Mucosa of descending colon (tissue), 3 donors: ENCODE measurements at regions not wholly inside any gene's neighbourhood (a gene's known extent, or its start where the extent isn't known, plus 50 kb on each side); places are given as distances from the start of the nearest gene placed in this dataset.

Experiments used
- ATAC-seq: fragments of 200-7000 bp; cut with Tn5 transposase; one replicate; pipeline ENCODE4 v1.9.1; 2020; ENCODE audit warnings: mild to moderate bottlenecking, moderate library complexity
- DNase-seq, 3 donors: peaks; one replicate each; pipeline ENCODE4 v3.0.0-alpha.2; 2020
- H3K36me3 ChIP-seq: fragments of 200-600 bp; one replicate; pipeline ENCODE4 v1.8.0; 2021; ENCODE audit warnings: low read depth, mild to moderate bottlenecking
- H3K4me1 ChIP-seq: fragments of 200-600 bp; one replicate; pipeline ENCODE4 v1.8.0; 2021; ENCODE audit warnings: low read depth, mild to moderate bottlenecking
- H3K4me3 ChIP-seq: fragments of 200-600 bp; one replicate; pipeline ENCODE4 v1.8.0; 2021; ENCODE audit warnings: mild to moderate bottlenecking
- H3K9me3 ChIP-seq: fragments of 200-600 bp; one replicate; pipeline ENCODE4 v1.8.0; 2021; ENCODE audit warnings: mild to moderate bottlenecking
- intact Hi-C, 2 donors: fragments of 100-400 bp; cut with DNase I in 1 of 2; cut with micrococcal nuclease in 1 of 2; formaldehyde crosslinking; loops; one replicate each; pipeline versions ENCODE4 v1.11.0 to v1.11.1; 2022; cut with DNase I, micrococcal nuclease
- TF ChIP-seq, protein P1 (sequence below): fragments of 200-600 bp; IDR thresholded peaks from one replicate; pipeline ENCODE4 v1.8.0; 2022; ENCODE audit warnings: antibody characterized with exemption, mild to moderate bottlenecking
- donor health status: DM: no; HTN: no; CAD: no; lungs with moderate emphysema.
- donor health status: DM: no; HTN: no; CAD: no.
- donor health status: DM: no; HTN: yes; CAD: no.

- no peaks in the 10 kb centered on the region for H3K36me3 ChIP-seq
- DNase-seq, result no peak
- no peaks in the 10 kb centered on the region for H3K4me1 ChIP-seq
- intact Hi-C loops, result no loop called here
- no peak overlapping the region for H3K4me3 ChIP-seq
- TF ChIP-seq, protein P1, sequence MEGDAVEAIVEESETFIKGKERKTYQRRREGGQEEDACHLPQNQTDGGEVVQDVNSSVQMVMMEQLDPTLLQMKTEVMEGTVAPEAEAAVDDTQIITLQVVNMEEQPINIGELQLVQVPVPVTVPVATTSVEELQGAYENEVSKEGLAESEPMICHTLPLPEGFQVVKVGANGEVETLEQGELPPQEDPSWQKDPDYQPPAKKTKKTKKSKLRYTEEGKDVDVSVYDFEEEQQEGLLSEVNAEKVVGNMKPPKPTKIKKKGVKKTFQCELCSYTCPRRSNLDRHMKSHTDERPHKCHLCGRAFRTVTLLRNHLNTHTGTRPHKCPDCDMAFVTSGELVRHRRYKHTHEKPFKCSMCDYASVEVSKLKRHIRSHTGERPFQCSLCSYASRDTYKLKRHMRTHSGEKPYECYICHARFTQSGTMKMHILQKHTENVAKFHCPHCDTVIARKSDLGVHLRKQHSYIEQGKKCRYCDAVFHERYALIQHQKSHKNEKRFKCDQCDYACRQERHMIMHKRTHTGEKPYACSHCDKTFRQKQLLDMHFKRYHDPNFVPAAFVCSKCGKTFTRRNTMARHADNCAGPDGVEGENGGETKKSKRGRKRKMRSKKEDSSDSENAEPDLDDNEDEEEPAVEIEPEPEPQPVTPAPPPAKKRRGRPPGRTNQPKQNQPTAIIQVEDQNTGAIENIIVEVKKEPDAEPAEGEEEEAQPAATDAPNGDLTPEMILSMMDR, result no peak
- no peak for ATAC-seq
- H3K9me3 ChIP-seq, result peaks cover 6% of the 10 kb centered on the region
Observed at GRCh38 chr20:56989516-56989915, 276.9 kb downstream of the BMP7 start.

DNA sequence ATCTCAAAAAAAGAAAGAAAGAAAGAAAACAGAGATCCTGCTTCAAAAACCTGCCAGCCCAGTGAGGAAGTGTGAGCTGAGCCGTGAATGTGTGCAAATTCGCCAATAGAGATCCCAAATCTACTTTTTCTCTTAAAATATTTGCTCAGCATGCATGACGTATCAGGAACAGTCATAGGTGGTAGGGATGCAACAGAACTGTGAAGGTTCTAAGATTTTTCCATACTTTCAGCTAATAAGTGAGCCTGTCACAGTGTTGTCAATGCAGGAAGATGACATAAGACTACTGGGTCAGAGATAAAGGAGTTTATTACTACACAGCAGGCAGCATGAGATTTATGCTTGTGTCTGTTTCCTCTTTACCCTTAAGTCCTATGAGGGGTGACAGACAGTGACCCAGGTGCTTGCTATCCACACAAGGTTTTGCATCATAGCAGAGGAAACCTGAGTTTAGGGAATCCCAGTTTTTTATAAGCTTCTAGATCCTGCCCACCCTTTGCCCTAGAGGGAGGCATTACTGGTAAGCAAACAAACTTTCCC lies 273.4 kb downstream of the BMP7 start:
- no peak for ATAC-seq

DNA sequence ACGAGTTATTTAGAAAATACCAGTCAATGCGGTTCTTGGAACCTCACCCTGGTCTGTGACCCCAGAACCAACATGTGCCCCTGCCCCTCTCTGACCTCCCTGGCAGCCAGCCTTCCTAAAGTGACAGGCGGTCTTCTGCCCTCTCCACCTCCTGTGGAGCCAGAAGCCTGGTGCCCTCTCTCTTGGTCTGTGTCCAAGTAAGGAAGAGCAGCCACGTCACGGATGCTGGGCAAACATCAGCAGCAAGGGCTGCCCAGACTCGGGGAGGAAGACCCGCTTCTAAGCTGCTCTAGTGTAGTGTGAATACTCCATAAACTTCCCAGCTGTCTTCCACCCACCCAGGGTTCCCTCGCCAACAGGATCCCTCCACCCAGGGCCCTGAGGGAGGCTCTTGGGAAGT lies 272.4 kb downstream of the BMP7 start:
- Histone ChIP-seq H3K4me3 (no peak overlapping the region), H3K9me3 (peaks cover 6% of the 10 kb centered on the region), H3K36me3 (no peaks in the 10 kb centered on the region), H3K4me1 (no peaks in the 10 kb centered on the region)
- no peak for ATAC-seq
- no peak for DNase-seq
- TF ChIP-seq, protein P1, result no peak
- intact Hi-C loops, result no loop called here

More for the DNA sequence above, 273.4 kb downstream of the BMP7 start:
- intact Hi-C loops, result no loop called here
- no peaks in the 10 kb centered on the region for H3K4me1 ChIP-seq
- no peak overlapping the region for H3K4me3 ChIP-seq
- H3K36me3 ChIP-seq, result no peaks in the 10 kb centered on the region
- no peaks in the 10 kb centered on the region for H3K9me3 ChIP-seq
- no peak for DNase-seq
- TF ChIP-seq, protein P1, result no peak

DNA sequence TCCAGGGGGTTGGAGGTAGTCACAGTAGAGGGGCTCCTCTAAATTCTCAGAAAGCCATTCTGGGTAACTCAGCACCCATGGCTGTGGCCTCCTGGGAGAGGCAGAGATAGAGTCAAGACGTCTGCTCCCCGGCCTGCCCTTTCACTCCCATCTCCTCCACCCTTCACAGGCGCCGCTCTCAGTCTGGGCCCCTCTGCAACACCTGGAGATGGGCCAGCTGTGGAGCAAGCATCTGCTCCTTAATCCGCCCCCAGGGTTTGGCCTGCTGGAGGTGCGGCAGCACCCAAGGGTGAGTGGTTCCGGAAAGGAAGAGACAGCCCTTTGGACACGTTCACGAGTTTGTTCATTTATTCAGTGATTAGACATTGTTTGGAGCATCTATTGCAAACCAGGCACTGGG lies 271.3 kb downstream of the BMP7 start:
- H3K9me3 ChIP-seq, result peaks cover 6% of the 10 kb centered on the region
- no peaks in the 10 kb centered on the region for H3K36me3 ChIP-seq
- no peak overlapping the region for H3K4me3 ChIP-seq
- DNase-seq (no peak), ATAC-seq (no peak)
- intact Hi-C loops, result no loop called here
- TF ChIP-seq, protein P1, result no peak
- no peaks in the 10 kb centered on the region for H3K4me1 ChIP-seq

GRCh38 chr20:56995635-56996075 lies 270.8 kb downstream of the BMP7 start:
- DNase-seq, result peak in 1 of 3 donors; percentile 21

More at GRCh38 chr20:56995635-56996075, 270.8 kb downstream of the BMP7 start:
- Histone ChIP-seq H3K4me3 (no peak overlapping the region), H3K9me3 (peaks cover 6% of the 10 kb centered on the region), H3K4me1 (no peaks in the 10 kb centered on the region), H3K36me3 (no peaks in the 10 kb centered on the region)
- TF ChIP-seq, protein P1, result no peak
- peak; percentile 31 for ATAC-seq
- intact Hi-C loops, result no loop called here
